ENCODE measurements at regions not wholly inside any gene's neighbourhood (a gene's known extent, or its start where the extent isn't known, plus 50 kb on each side); places are given as distances from the start of the nearest gene placed in this dataset.
A peak's percentile ranks its signal among the peaks of the same experiment; 100 is the strongest.

- TF ChIP-seq, protein P1, sequence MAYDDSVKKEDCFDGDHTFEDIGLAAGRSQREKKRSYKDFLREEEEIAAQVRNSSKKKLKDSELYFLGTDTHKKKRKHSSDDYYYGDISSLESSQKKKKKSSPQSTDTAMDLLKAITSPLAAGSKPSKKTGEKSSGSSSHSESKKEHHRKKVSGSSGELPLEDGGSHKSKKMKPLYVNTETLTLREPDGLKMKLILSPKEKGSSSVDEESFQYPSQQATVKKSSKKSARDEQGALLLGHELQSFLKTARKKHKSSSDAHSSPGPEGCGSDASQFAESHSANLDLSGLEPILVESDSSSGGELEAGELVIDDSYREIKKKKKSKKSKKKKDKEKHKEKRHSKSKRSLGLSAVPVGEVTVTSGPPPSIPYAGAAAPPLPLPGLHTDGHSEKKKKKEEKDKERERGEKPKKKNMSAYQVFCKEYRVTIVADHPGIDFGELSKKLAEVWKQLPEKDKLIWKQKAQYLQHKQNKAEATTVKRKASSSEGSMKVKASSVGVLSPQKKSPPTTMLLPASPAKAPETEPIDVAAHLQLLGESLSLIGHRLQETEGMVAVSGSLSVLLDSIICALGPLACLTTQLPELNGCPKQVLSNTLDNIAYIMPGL (CRISPR knock-in tag; IDR thresholded peaks at IDR 0.05; ENCODE audit: borderline replicate concordance in 1 of 2, low read depth in 1 of 2): peak in 1 of 2 experiments; percentile 25; a peak in 1 of 4 replicates
- TF ChIP-seq ETV6 (CRISPR knock-in tag; conservative IDR thresholded peaks at IDR 0.05) (no peak), RXRB (CRISPR knock-in tag; IDR thresholded peaks at IDR 0.05; ENCODE audit: borderline replicate concordance) (no peak), SSRP1 (CRISPR knock-in tag; IDR thresholded peaks at IDR 0.05) (no peak), ISL2 (CRISPR knock-in tag; IDR thresholded peaks at IDR 0.05) (no peak), RFX3 (CRISPR knock-in tag; IDR thresholded peaks at IDR 0.05) (no peak), ZNF337 (CRISPR knock-in tag; IDR thresholded peaks at IDR 0.05; ENCODE audit: borderline replicate concordance, low read depth) (no peak), THAP11 (CRISPR knock-in tag; IDR thresholded peaks at IDR 0.05) (peak; percentile 39; the same call in 1 of the 2 replicates), ZFP91 (CRISPR knock-in tag; IDR thresholded peaks at IDR 0.05; ENCODE audit: borderline replicate concordance) (no peak), KLF13 (CRISPR knock-in tag; IDR thresholded peaks at IDR 0.05) (no peak), CREB3 (CRISPR knock-in tag; IDR thresholded peaks at IDR 0.05) (no peak), UBTF (CRISPR knock-in tag; IDR thresholded peaks at IDR 0.05) (no peak), ZNF225 (CRISPR knock-in tag; IDR thresholded peaks at IDR 0.05) (no peak), KDM5B (CRISPR knock-in tag; IDR thresholded peaks at IDR 0.05; ENCODE audit: borderline replicate concordance) (no peak), KAT7 (CRISPR knock-in tag; IDR thresholded peaks at IDR 0.05; ENCODE audit: borderline replicate concordance) (no peak), SKI (IDR thresholded peaks at IDR 0.05; ENCODE audit: partially characterized antibody) (no peak), TSC22D2 (CRISPR knock-in tag; IDR thresholded peaks at IDR 0.05; ENCODE audit: borderline replicate concordance) (no peak)
- TF ChIP-seq, protein P2, sequence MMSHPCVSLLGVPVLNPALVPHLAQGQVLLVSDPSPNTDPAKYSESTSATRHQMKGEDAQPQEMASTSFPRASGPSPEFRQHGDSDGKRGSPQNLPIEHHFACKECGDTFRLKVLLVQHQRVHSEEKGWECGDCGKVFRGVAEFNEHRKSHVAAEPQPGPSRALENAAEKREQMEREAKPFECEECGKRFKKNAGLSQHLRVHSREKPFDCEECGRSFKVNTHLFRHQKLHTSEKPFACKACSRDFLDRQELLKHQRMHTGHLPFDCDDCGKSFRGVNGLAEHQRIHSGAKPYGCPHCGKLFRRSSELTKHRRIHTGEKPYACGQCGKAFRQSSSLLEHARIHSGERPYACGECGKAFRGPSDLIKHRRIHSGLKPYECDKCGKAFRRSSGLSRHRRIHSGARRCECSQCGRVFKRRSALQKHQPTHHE (CRISPR knock-in tag; IDR thresholded peaks at IDR 0.05; ENCODE audit: borderline replicate concordance): no peak
- TF ChIP-seq, protein P3, sequence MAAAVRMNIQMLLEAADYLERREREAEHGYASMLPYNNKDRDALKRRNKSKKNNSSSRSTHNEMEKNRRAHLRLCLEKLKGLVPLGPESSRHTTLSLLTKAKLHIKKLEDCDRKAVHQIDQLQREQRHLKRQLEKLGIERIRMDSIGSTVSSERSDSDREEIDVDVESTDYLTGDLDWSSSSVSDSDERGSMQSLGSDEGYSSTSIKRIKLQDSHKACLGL (CRISPR knock-in tag; IDR thresholded peaks at IDR 0.05): no peak
Observed at GRCh38 chr6:48213076-48213788, 102.2 kb upstream of the PTCHD4 start (continued).
